ENCODE measurements at regions not wholly inside any gene's neighbourhood (a gene's known extent, or its start where the extent isn't known, plus 50 kb on each side); places are given as distances from the start of the nearest gene placed in this dataset.

- TF ChIP-seq PKNOX1 (IDR thresholded peaks at IDR 0.05) (no peak), HDGF (IDR thresholded peaks at IDR 0.05; ENCODE audit: borderline replicate concordance) (no peak), ELF4 (IDR thresholded peaks at IDR 0.05) (no peak), TARDBP (IDR thresholded peaks at IDR 0.05) (no peak), CTBP1 (IDR thresholded peaks at IDR 0.05; ENCODE audit: borderline replicate concordance) (no peak), ARNT (IDR thresholded peaks at IDR 0.05) (no peak), FOXM1 (IDR thresholded peaks at IDR 0.05; ENCODE audit: borderline replicate concordance) (no peak), SUZ12 (IDR thresholded peaks at IDR 0.05) (no peak), SP1 (IDR thresholded peaks at IDR 0.05) (no peak), ZNF384 (IDR thresholded peaks at IDR 0.05) (no peak), NFRKB (IDR thresholded peaks at IDR 0.05) (no peak)
These were observed 410.2 kb upstream of the CT83 start for GRCh38 chrX:116872931-116873330.
